MM.1S (cell line): ENCODE measurements at regions not wholly inside any gene's neighbourhood (a gene's known extent, or its start where the extent isn't known, plus 50 kb on each side); places are given as distances from the start of the nearest gene placed in this dataset.

Experiments used
- DNase-seq: peaks from one replicate; pipeline ENCODE4 v3.0.0-alpha.2; 2015
- H2AFZ ChIP-seq: fragments of 300-600 bp; sonication (generic); 2 replicates; pipeline ENCODE4 v1.6.0; 2016; ENCODE audit warnings: antibody characterized with exemption, low read length
- H3F3A ChIP-seq: fragments of 300-600 bp; sonication (generic); 2 replicates; pipeline ENCODE4 v1.6.1; 2016; ENCODE audit warnings: mild to moderate bottlenecking, antibody characterized with exemption, low read length, moderate library complexity, mixed read lengths; ENCODE audit not compliant: insufficient read depth
- H3K27ac ChIP-seq: fragments of 300-600 bp; sonication (generic); 2 replicates; pipeline ENCODE4 v1.5.1; 2016; ENCODE audit warnings: mild to moderate bottlenecking, low read length
- H3K27me3 ChIP-seq: fragments of 300-600 bp; sonication (generic); replicated peaks from 2 replicates; pipeline ENCODE4 v1.6.0; 2016; ENCODE audit warnings: low read length; ENCODE audit not compliant: insufficient read depth
- H3K36me3 ChIP-seq: fragments of 300-600 bp; sonication (generic); replicated peaks from 2 replicates; pipeline ENCODE4 v1.6.1; 2016; ENCODE audit warnings: mild to moderate bottlenecking, low read length, mixed read lengths; ENCODE audit not compliant: insufficient read depth
- H3K4me1 ChIP-seq: fragments of 300-600 bp; sonication (generic); 2 replicates; pipeline ENCODE4 v1.6.1; 2016; ENCODE audit warnings: low read length, mixed read lengths
- H3K4me2 ChIP-seq: fragments of 300-600 bp; sonication (generic); 2 replicates; pipeline ENCODE4 v1.6.0; 2016; ENCODE audit warnings: low read depth, low read length
- H3K4me3 ChIP-seq: fragments of 300-600 bp; sonication (generic); 2 replicates; pipeline ENCODE4 v1.5.1; 2016; ENCODE audit warnings: low read length, mixed read lengths
- H3K79me2 ChIP-seq: fragments of 300-600 bp; sonication (generic); 2 replicates; pipeline ENCODE4 v1.6.1; 2016; ENCODE audit warnings: mixed run types, low read length, mixed read lengths
- H3K9ac ChIP-seq: fragments of 300-600 bp; sonication (generic); 2 replicates; pipeline ENCODE4 v1.6.1; 2016; ENCODE audit warnings: low read length, mixed read lengths
- H3K9me2 ChIP-seq: fragments of 300-600 bp; sonication (generic); replicated peaks from 2 replicates; pipeline ENCODE4 v1.6.1; 2016; ENCODE audit warnings: mild to moderate bottlenecking, low read length, mixed read lengths; ENCODE audit not compliant: insufficient read depth
- H3K9me3 ChIP-seq: fragments of 300-600 bp; sonication (generic); replicated peaks from 2 replicates; pipeline ENCODE4 v1.6.1; 2016; ENCODE audit warnings: mild to moderate bottlenecking, low read length, mixed read lengths; ENCODE audit not compliant: insufficient read depth
- H4K20me1 ChIP-seq: fragments of 300-600 bp; sonication (generic); 2 replicates; pipeline ENCODE4 v1.6.1; 2016; ENCODE audit warnings: mild to moderate bottlenecking, low read length, moderate library complexity, mixed read lengths; ENCODE audit not compliant: insufficient read depth
- EZH2 ChIP-seq: fragments of 300-600 bp; sonication (generic); optimal IDR thresholded peaks from 2 replicates; pipeline ENCODE3; 2017; ENCODE audit warnings: low read depth, mild to moderate bottlenecking, antibody characterized with exemption, low read length, mixed read lengths
- EZH2phosphoT487 ChIP-seq: fragments of 300-600 bp; sonication (generic); IDR thresholded peaks from 2 replicates; pipeline ENCODE4 v1.6.1; 2018; ENCODE audit warnings: antibody characterized with exemption, low read length
- TF ChIP-seq, protein P1 (sequence below): fragments of 300-600 bp; sonication (generic); IDR thresholded peaks from 2 replicates; pipeline ENCODE4 v1.5.1; 2016; ENCODE audit warnings: antibody characterized with exemption, low read length, mixed read lengths

DNA sequence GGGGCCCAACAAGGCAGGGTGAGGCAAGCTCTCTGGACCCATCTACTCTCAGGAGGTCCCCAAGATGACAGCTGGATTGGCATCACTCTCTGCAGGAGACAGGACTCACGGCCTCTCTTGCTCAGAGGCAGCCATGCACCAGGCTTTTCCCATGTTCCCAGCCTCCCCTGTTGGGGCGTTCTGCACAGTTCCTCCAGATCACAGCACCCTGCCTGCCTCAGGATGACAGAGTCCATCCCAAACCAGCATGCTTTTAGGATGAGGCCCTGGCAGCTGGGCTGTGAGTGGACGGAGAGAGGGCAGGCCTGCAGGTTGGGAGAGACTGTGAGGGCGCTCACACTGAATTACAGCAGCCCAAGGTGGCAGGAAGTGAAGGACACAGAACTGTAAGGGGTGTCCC, 143.2 kb upstream of the MLN start:
- Histone ChIP-seq H3K4me3 (no peak overlapping the region), H3K27ac (no peak overlapping the region), H3K9me2 (no peaks in the 10 kb centered on the region), H3K9me3 (no peaks in the 10 kb centered on the region), H3K79me2 (no peaks in the 10 kb centered on the region), H3F3A (no peaks in the 10 kb centered on the region), H2AFZ (no peak overlapping the region), H3K27me3 (peaks cover 68% of the 10 kb centered on the region), H4K20me1 (no peaks in the 10 kb centered on the region), H3K4me1 (0 out of 2 replicates have a peak, but pooled peaks cover 4% of the 10 kb centered on the region), H3K36me3 (no peaks in the 10 kb centered on the region), H3K9ac (no peak overlapping the region), H3K4me2 (no peak overlapping the region)
- TF ChIP-seq, protein P1, sequence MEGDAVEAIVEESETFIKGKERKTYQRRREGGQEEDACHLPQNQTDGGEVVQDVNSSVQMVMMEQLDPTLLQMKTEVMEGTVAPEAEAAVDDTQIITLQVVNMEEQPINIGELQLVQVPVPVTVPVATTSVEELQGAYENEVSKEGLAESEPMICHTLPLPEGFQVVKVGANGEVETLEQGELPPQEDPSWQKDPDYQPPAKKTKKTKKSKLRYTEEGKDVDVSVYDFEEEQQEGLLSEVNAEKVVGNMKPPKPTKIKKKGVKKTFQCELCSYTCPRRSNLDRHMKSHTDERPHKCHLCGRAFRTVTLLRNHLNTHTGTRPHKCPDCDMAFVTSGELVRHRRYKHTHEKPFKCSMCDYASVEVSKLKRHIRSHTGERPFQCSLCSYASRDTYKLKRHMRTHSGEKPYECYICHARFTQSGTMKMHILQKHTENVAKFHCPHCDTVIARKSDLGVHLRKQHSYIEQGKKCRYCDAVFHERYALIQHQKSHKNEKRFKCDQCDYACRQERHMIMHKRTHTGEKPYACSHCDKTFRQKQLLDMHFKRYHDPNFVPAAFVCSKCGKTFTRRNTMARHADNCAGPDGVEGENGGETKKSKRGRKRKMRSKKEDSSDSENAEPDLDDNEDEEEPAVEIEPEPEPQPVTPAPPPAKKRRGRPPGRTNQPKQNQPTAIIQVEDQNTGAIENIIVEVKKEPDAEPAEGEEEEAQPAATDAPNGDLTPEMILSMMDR, result no peak
- no peak for TF ChIP-seq EZH2
- TF ChIP-seq EZH2phosphoT487, result no peak
- no peak for DNase-seq

DNA sequence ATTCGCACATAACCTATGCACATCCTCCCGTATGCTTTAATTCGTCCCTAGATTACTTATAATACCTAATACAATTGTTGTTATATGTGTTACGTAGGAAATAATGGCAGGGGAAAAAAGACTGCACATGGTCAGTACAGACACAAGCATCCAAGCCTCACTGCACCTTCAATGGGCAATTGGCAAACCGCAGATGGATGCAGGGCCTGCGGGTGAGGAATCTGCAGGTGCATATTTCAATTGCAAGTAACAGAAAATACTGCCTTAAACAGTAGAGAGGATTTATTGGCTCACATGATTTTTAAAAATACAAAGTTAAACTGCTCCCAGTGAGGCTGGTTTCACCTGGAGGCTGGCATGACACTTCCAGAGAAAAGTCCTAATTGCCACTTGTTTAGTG, 142.1 kb upstream of the MLN start:
- peaks cover 70% of the 10 kb centered on the region for H3K27me3 ChIP-seq
- no peak overlapping the region for H3K4me2 ChIP-seq
- TF ChIP-seq EZH2phosphoT487 (no peak), EZH2 (no peak)
- TF ChIP-seq, protein P1, result no peak
- no peak overlapping the region for H3K9ac ChIP-seq
- no peaks in the 10 kb centered on the region for H3K79me2 ChIP-seq
- H3F3A ChIP-seq, result no peaks in the 10 kb centered on the region
- no peak for DNase-seq
- H3K9me3 ChIP-seq, result no peaks in the 10 kb centered on the region
- no peak overlapping the region for H3K4me3 ChIP-seq
- H3K36me3 ChIP-seq, result no peaks in the 10 kb centered on the region
- no peak overlapping the region for H2AFZ ChIP-seq
- no peaks in the 10 kb centered on the region for H4K20me1 ChIP-seq
- no peaks in the 10 kb centered on the region for H3K9me2 ChIP-seq
- no peak overlapping the region for H3K27ac ChIP-seq
- 0 out of 2 replicates have a peak, but pooled peaks cover 3% of the 10 kb centered on the region for H3K4me1 ChIP-seq

DNA sequence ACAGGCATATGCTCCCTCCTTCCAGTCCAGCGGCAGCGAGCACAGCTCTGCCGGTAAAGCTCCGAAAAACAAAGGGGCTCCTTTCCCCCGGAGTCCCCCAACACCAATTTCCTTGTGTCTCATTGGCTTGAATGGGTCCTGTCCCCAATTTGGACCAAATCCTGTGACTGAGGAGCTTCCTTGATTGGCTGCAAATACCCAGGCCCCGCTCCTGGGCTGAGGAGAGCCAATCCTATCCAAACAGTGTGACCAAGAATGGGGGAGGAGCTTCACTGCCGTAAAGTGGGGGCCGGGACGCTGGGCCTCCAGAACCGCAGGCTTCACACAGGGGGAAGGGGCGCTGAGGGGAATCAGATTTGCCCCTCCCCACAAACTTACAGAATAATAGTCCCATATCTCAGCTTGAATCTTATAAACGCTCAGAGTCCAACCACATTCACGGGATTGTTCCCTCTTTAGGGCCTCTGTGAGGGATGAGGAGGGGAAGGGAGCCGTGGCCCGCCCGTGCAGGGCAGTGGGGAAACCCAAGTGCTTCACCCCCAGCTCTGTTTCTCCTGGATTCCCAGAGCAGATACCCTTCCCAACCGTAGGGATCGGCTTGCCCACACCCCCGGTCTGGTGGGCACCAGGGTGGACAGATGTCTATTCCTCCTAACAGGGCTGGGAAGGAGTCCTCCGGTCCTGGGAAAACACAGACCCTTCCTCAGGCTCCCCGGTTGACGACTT, 141.0 kb upstream of the MLN start:
- DNase-seq, result no peak
- TF ChIP-seq EZH2phosphoT487, result no peak
- TF ChIP-seq EZH2, result no peak
- TF ChIP-seq, protein P1, result no peak
- H3K27me3 ChIP-seq, result peaks cover 74% of the 10 kb centered on the region
- H3K9ac ChIP-seq, result no peak overlapping the region
- H3F3A ChIP-seq, result no peaks in the 10 kb centered on the region
- H3K4me3 ChIP-seq, result no peak overlapping the region
- H3K9me2 ChIP-seq, result no peaks in the 10 kb centered on the region
- H3K27ac ChIP-seq, result no peak overlapping the region
- H3K36me3 ChIP-seq, result no peaks in the 10 kb centered on the region
- no peaks in the 10 kb centered on the region for H3K79me2 ChIP-seq
- H3K4me1 ChIP-seq, result no peaks in the 10 kb centered on the region
- no peaks in the 10 kb centered on the region for H3K9me3 ChIP-seq
- no peak overlapping the region for H3K4me2 ChIP-seq
- H2AFZ ChIP-seq, result no peak overlapping the region
- H4K20me1 ChIP-seq, result no peaks in the 10 kb centered on the region
